ENCODE measurements at regions not wholly inside any gene's neighbourhood (a gene's known extent, or its start where the extent isn't known, plus 50 kb on each side); places are given as distances from the start of the nearest gene placed in this dataset.

- TF ChIP-seq, protein P1, sequence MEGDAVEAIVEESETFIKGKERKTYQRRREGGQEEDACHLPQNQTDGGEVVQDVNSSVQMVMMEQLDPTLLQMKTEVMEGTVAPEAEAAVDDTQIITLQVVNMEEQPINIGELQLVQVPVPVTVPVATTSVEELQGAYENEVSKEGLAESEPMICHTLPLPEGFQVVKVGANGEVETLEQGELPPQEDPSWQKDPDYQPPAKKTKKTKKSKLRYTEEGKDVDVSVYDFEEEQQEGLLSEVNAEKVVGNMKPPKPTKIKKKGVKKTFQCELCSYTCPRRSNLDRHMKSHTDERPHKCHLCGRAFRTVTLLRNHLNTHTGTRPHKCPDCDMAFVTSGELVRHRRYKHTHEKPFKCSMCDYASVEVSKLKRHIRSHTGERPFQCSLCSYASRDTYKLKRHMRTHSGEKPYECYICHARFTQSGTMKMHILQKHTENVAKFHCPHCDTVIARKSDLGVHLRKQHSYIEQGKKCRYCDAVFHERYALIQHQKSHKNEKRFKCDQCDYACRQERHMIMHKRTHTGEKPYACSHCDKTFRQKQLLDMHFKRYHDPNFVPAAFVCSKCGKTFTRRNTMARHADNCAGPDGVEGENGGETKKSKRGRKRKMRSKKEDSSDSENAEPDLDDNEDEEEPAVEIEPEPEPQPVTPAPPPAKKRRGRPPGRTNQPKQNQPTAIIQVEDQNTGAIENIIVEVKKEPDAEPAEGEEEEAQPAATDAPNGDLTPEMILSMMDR (IDR thresholded peaks at IDR 0.05) = no peak
- Histone ChIP-seq H3K4me3 (no peak overlapping the region), H3K27ac (no peak overlapping the region)
- DNase-seq (ENCODE audit: low spot score) = no peak
These were observed 161.1 kb downstream of the RPS24 start for GRCh38 chr10:78194539-78195402.

DNA sequence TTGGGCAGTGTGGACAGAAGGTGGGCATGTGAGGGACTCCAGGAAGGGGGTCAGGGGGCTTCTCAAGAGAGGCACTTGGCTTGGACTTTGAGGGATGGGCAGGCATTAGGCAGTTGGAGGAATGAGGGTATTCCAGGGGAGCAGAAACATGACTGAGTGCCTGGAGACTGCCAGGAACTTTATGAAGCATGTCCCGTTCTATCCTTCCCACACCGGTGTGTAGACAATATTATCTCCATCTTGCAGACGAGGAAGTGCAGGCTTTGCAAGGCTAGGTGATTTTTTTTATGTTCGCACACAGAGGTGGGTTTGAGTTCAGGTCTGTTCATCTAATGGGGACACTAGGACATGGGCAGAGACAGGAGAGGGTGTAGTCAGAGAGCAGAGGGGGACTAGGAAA is 162.7 kb downstream of the RPS24 start:
- no peak overlapping the region for H3K27ac ChIP-seq
- H3K4me3 ChIP-seq = no peak overlapping the region
- TF ChIP-seq, protein P1 (IDR thresholded peaks at IDR 0.05) = no peak
- no peak for DNase-seq (ENCODE audit: low spot score)

DNA sequence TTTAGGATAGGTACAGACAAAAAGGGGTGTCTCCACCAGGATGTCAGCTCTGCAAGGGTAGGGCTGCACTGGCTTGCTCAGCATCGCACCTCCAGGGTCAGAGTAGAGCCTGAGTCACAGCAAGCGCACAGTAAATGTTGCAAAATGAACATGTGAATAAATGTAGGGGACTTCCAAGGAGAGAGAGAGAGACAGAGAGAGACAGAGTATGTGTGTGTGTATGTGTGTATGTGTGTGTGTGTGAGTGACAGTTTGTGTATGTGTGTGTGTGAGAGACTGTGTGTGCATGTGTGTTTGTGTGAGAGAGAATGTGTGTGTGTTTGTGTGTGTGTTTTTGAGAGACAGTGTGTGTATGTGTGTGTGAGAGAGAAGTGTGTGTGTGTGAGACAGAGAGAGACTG is 163.3 kb downstream of the RPS24 start:
- DNase-seq (ENCODE audit: low spot score) = no peak
- H3K4me3 ChIP-seq = no peak overlapping the region
- H3K27ac ChIP-seq = no peak overlapping the region
- TF ChIP-seq, protein P1 (IDR thresholded peaks at IDR 0.05) = no peak

- H3K27ac ChIP-seq = no peak overlapping the region
- TF ChIP-seq, protein P1 (IDR thresholded peaks at IDR 0.05) = no peak
- no peak overlapping the region for H3K4me3 ChIP-seq
- DNase-seq (ENCODE audit: low spot score) = no peak
These were observed 164.1 kb downstream of the RPS24 start for GRCh38 chr10:78197628-78198272.

- no peak overlapping the region for H3K4me3 ChIP-seq
- no peak overlapping the region for H3K27ac ChIP-seq
- no peak for DNase-seq (ENCODE audit: low spot score)
- TF ChIP-seq, protein P1 (IDR thresholded peaks at IDR 0.05) = no peak
These were observed 165.5 kb downstream of the RPS24 start for GRCh38 chr10:78199005-78199725.

DNA sequence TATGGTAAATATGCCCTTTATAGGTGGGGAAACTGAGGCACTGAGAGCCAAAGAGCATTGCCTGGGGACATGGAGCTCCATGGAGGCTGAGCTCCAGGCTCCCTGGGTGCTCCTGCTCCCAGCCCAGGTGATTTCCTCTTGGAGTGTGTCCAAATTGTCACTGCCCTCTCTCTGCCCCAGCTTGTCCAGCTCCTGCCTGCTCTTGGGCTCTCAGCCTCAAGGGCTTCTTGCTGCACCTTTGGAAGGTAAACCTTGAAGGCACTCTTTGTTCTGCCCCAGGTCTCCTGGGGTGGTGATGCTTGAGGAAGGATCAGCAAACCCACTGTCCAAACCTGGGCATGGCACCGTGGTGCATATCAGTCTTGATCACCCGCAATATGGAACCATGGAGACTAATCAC is 166.1 kb downstream of the RPS24 start:
- H3K27ac ChIP-seq = no peak overlapping the region
- no peak overlapping the region for H3K4me3 ChIP-seq
- no peak for DNase-seq (ENCODE audit: low spot score)
- TF ChIP-seq, protein P1 (IDR thresholded peaks at IDR 0.05) = no peak

Data from coronary artery (tissue), 2 donors.